A549 (cell line): ENCODE measurements at regions not wholly inside any gene's neighbourhood (a gene's known extent, or its start where the extent isn't known, plus 50 kb on each side); places are given as distances from the start of the nearest gene placed in this dataset.

Experiments used
- ATAC-seq, 2 experiments: fragments of 200-7000 bp in 1 of 2; fragments of >200 bp in 1 of 2; cut with Nextera tagmentation in 1 of 2; cut with Tn5 transposase in 1 of 2; 3 replicates each; pipeline versions ENCODE4 v1.8.0 to v1.9.1; 2018 to 2020; ENCODE audit warnings: mild to moderate bottlenecking in 1 of 2, moderate library complexity in 1 of 2
- CTCF ChIA-PET: fragments of 300-600 bp; sonication (Branson Sonifier 250); formaldehyde crosslinking; extraction: SDS; loops from one replicate; lab custom pipeline; 2021; ENCODE audit warnings: antibody characterized with exemption, inconsistent platforms; lab: Yijun Ruan, JAX
- POLR2A ChIA-PET: fragments of 350-600 bp; formaldehyde crosslinking; extraction: SDS; loops from one replicate; lab custom pipeline; 2021; ENCODE audit warnings: antibody characterized with exemption, inconsistent platforms; lab: Yijun Ruan, JAX
- DNase-seq, 2 experiments: peaks; one replicate each; pipeline versions ENCODE4 v3.0.0 to v3.0.0-alpha.2; 2011 to 2016; ENCODE audit warnings: low read depth in 1 of 2, low spot score in 1 of 2
- FAIRE-seq: peaks from 2 replicates; lab custom pipeline; 2011; peaks lifted over from hg19 to GRCh38; lab: Jason Lieb, UNC
- H3K27ac ChIP-seq, 2 experiments: fragments of >200 bp; sonication (Bioruptor Twin); formaldehyde crosslinking; 3 replicates each; pipeline ENCODE4 v1.5.1; 2016 to 2017
- H3K4me1 ChIP-seq: fragments of >200 bp; sonication (Bioruptor Twin); formaldehyde crosslinking; 3 replicates; pipeline ENCODE4 v1.6.1; 2016
- H3K4me2 ChIP-seq: fragments of >200 bp; sonication (Bioruptor Twin); formaldehyde crosslinking; 3 replicates; pipeline ENCODE4 v1.6.1; 2016
- H3K4me3 ChIP-seq: fragments of >200 bp; sonication (Bioruptor Twin); formaldehyde crosslinking; 3 replicates; pipeline ENCODE4 v1.5.1; 2016
- H3K9me3 ChIP-seq: fragments of >200 bp; sonication (Bioruptor Twin); formaldehyde crosslinking; 3 replicates; pipeline ENCODE4 v1.6.1; 2016
- CBX2 ChIP-seq: fragments of 200-600 bp; sonication (generic); IDR thresholded peaks from 2 replicates; pipeline ENCODE4 v1.6.1; 2016; ENCODE audit warnings: low read depth, mild to moderate bottlenecking, borderline replicate concordance
- CBX8 ChIP-seq: fragments of 200-600 bp; sonication (generic); IDR thresholded peaks from 2 replicates; pipeline ENCODE4 v1.6.1; 2016
- CEBPB ChIP-seq, 2 experiments: fragments of >200 bp in 1 of 2; sonication (Bioruptor Twin) in 1 of 2; formaldehyde crosslinking in 1 of 2; IDR thresholded peaks; 2 replicates each; pipeline ENCODE4 v1.6.1; 2012 to 2016
- CHD2 ChIP-seq: fragments of 150-350 bp; IDR thresholded peaks from 2 replicates; pipeline ENCODE4 v1.6.1; 2014; ENCODE audit warnings: low read length; ENCODE audit not compliant: partially characterized antibody
- FOXS1 ChIP-seq: fragments of 250-450 bp; sonication (Bioruptor Pico); IDR thresholded peaks from 2 replicates; pipeline ENCODE4 v1.5.0; 2020; ENCODE audit warnings: mild to moderate bottlenecking, moderate library complexity
- HDAC2 ChIP-seq: fragments of 200-600 bp; sonication (generic); IDR thresholded peaks from 2 replicates; pipeline ENCODE4 v1.6.1; 2016
- HEYL ChIP-seq: fragments of 250-450 bp; sonication (Bioruptor Pico); IDR thresholded peaks from 2 replicates; pipeline ENCODE4 v1.8.0; 2021; ENCODE audit warnings: mild to moderate bottlenecking, moderate library complexity
- HOXB13 ChIP-seq: fragments of 250-450 bp; sonication (Bioruptor Pico); IDR thresholded peaks from 2 replicates; pipeline ENCODE4 v1.5.0; 2020; ENCODE audit warnings: low read depth, mild to moderate bottlenecking, moderate library complexity
- HOXB5 ChIP-seq: fragments of 250-450 bp; sonication (Bioruptor Pico); IDR thresholded peaks from 2 replicates; pipeline ENCODE4 v1.5.0; 2020; ENCODE audit warnings: mild to moderate bottlenecking, moderate library complexity
- JUN ChIP-seq, 2 experiments: fragments of >200 bp; sonication (Bioruptor Twin); formaldehyde crosslinking; IDR thresholded peaks; 2 replicates in 1 of 2; 3 replicates in 1 of 2; pipeline ENCODE4 v1.6.1; 2016 to 2017
- KDM5A ChIP-seq: fragments of 200-600 bp; sonication (generic); IDR thresholded peaks from 2 replicates; pipeline ENCODE4 v1.6.1; 2016; ENCODE audit warnings: antibody characterized with exemption, mild to moderate bottlenecking
- MAFK ChIP-seq: fragments of 450-650 bp; IDR thresholded peaks from 2 replicates; pipeline ENCODE4 v1.6.1; 2014; ENCODE audit not compliant: partially characterized antibody
- MAZ ChIP-seq: fragments of 150-350 bp; IDR thresholded peaks from 2 replicates; pipeline ENCODE4 v1.6.1; 2014; ENCODE audit warnings: antibody characterized with exemption, low read depth, low read length, borderline replicate concordance
- NPAS2 ChIP-seq: fragments of 250-450 bp; sonication (Bioruptor Pico); IDR thresholded peaks from 2 replicates; pipeline ENCODE4 v1.8.0; 2022; ENCODE audit warnings: mild to moderate bottlenecking, moderate library complexity, borderline replicate concordance
- PHF8 ChIP-seq: fragments of 200-600 bp; sonication (generic); IDR thresholded peaks from 2 replicates; pipeline ENCODE4 v1.6.1; 2016; ENCODE audit warnings: low read depth, mild to moderate bottlenecking, antibody characterized with exemption, moderate library complexity, borderline replicate concordance
- RFX5 ChIP-seq: fragments of 450-650 bp; IDR thresholded peaks from 2 replicates; pipeline ENCODE4 v1.7.1; 2014; ENCODE audit warnings: antibody characterized with exemption, mild to moderate bottlenecking, moderate library complexity
- SMC3 ChIP-seq: fragments of >200 bp; sonication (Bioruptor Twin); formaldehyde crosslinking; IDR thresholded peaks from 3 replicates; pipeline ENCODE4 v1.6.1; 2018; ENCODE audit warnings: inconsistent platforms
- SREBF2 ChIP-seq: fragments of 450-650 bp; IDR thresholded peaks from 2 replicates; pipeline ENCODE4 v1.6.1; 2014; ENCODE audit warnings: mild to moderate bottlenecking, moderate library complexity
- TP53 ChIP-seq: fragments of 250-450 bp; sonication (Bioruptor Pico); IDR thresholded peaks from 2 replicates; pipeline ENCODE4 v1.5.0; 2021; ENCODE audit warnings: mild to moderate bottlenecking, moderate library complexity
- ZC3H11A ChIP-seq: fragments of 450-650 bp; IDR thresholded peaks from 2 replicates; pipeline ENCODE4 v1.6.1; 2014; ENCODE audit warnings: antibody characterized with exemption, mild to moderate bottlenecking
- WGBS: methylation state at CpG from one replicate; pipeline ENCODE4 v1.1.6; 2017; ENCODE audit errors: missing lambda C conversion rate; 5-methylcytosine and 5-hydroxymethylcytosine counted together
- TF ChIP-seq, protein P1 (sequence below): fragments of >200 bp; sonication (Bioruptor Twin); formaldehyde crosslinking; IDR thresholded peaks from 3 replicates; pipeline ENCODE4 v1.5.1; 2016
- TF ChIP-seq, protein P2 (sequence below): fragments of 250-450 bp; sonication (Bioruptor Pico); IDR thresholded peaks from 2 replicates; pipeline ENCODE4 v1.5.0; 2021; ENCODE audit warnings: mild to moderate bottlenecking, moderate library complexity, borderline replicate concordance
- TF ChIP-seq, protein P3 (sequence below): IDR thresholded peaks from 2 replicates; pipeline ENCODE4 v1.6.1; 2012
- TF ChIP-seq, protein P4 (sequence below): fragments of 200-600 bp; sonication (generic); IDR thresholded peaks from 2 replicates; pipeline ENCODE4 v1.6.1; 2016; ENCODE audit warnings: antibody characterized with exemption, mild to moderate bottlenecking, moderate library complexity
- TF ChIP-seq, protein P5 (sequence below): IDR thresholded peaks from 2 replicates; pipeline ENCODE4 v1.6.1; 2012
- TF ChIP-seq, protein P6 (sequence below): IDR thresholded peaks from 2 replicates; pipeline ENCODE4 v1.6.1; 2012; ENCODE audit warnings: low read depth, borderline replicate concordance

DNA sequence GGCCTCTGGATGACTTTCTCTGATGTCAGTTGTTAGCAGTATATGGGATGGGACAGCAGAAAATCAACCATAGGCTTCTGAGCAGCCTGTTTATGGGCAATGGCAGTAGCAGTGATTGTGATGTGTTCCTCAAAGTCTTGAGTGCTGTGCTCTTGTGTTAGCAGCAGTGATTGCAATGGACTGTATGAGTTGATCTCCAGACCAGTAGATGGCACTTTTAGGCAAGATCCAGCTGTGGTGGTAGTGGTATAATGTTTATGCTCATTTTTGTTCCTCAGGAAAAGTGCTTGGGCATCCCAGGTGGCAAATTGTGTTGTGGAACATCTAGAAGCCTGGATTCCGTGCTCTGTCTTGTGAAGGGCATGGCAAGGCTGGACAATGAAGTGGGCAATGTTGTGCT is 181.6 kb upstream of the SYNCRIP start:
- Histone ChIP-seq H3K4me3 (no peak overlapping the region), H3K9me3 (no peaks in the 10 kb centered on the region), H3K4me1 (no peaks in the 10 kb centered on the region), H3K4me2 (no peak overlapping the region), H3K27ac (no peak overlapping the region)
- no peak for TF ChIP-seq CBX2
- TF ChIP-seq HDAC2, result no peak
- TF ChIP-seq RFX5, result no peak
- TF ChIP-seq NPAS2 (CRISPR knock-in tag), result no peak
- TF ChIP-seq CEBPB (IDR thresholded peaks at IDR 0.05), result no peak
- TF ChIP-seq, protein P1, sequence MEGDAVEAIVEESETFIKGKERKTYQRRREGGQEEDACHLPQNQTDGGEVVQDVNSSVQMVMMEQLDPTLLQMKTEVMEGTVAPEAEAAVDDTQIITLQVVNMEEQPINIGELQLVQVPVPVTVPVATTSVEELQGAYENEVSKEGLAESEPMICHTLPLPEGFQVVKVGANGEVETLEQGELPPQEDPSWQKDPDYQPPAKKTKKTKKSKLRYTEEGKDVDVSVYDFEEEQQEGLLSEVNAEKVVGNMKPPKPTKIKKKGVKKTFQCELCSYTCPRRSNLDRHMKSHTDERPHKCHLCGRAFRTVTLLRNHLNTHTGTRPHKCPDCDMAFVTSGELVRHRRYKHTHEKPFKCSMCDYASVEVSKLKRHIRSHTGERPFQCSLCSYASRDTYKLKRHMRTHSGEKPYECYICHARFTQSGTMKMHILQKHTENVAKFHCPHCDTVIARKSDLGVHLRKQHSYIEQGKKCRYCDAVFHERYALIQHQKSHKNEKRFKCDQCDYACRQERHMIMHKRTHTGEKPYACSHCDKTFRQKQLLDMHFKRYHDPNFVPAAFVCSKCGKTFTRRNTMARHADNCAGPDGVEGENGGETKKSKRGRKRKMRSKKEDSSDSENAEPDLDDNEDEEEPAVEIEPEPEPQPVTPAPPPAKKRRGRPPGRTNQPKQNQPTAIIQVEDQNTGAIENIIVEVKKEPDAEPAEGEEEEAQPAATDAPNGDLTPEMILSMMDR, result no peak
- TF ChIP-seq SMC3, result no peak
- TF ChIP-seq, protein P2, sequence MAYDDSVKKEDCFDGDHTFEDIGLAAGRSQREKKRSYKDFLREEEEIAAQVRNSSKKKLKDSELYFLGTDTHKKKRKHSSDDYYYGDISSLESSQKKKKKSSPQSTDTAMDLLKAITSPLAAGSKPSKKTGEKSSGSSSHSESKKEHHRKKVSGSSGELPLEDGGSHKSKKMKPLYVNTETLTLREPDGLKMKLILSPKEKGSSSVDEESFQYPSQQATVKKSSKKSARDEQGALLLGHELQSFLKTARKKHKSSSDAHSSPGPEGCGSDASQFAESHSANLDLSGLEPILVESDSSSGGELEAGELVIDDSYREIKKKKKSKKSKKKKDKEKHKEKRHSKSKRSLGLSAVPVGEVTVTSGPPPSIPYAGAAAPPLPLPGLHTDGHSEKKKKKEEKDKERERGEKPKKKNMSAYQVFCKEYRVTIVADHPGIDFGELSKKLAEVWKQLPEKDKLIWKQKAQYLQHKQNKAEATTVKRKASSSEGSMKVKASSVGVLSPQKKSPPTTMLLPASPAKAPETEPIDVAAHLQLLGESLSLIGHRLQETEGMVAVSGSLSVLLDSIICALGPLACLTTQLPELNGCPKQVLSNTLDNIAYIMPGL (CRISPR knock-in tag), result no peak
- no peak for TF ChIP-seq CBX8
- no peak for TF ChIP-seq HOXB5
- 0% methylated on average over 1 of the region's 1 CpG for WGBS
- peak in 1 of 2 experiments; percentile 0 for DNase-seq
- ATAC-seq, result no peak
- POLR2A ChIA-PET, result no interaction called here
- no peak for FAIRE-seq
- CTCF ChIA-PET, result no interaction called here

DNA sequence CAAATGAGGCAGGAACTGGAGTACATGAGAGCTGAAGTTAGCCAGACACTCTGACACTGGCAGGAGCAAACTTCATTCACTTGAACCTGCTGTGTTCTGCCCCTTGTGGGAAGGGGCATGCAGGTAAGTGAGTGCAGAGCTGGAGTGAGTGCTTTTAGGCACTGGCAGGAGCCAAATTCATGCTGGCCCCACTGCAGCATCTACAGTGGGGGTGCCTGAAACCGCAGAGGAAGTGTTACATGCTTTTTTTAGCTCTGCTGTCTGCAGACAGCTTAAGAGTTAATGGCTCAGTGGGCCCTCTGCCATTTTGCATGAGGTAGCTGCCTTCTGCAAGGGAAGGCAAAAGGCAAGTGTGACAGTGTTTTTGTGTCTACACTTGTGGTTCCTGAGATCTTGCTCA is 167.9 kb upstream of the SYNCRIP start:
- ChIA-PET POLR2A (no interaction called here), CTCF (interaction anchor here (0.5 kb wide), 1 partner anchor 574 kb away, joined by 3 read pairs; no protein-coding TSS in a partner anchor)
- Histone ChIP-seq H3K4me2 (no peak overlapping the region), H3K4me3 (no peak overlapping the region), H3K4me1 (no peaks in the 10 kb centered on the region), H3K9me3 (no peaks in the 10 kb centered on the region), H3K27ac (no peak overlapping the region)
- ATAC-seq (no peak), FAIRE-seq (no peak), DNase-seq (no peak)
- WGBS, result 0% methylated on average over 1 of the region's 1 CpG
- no peak for TF ChIP-seq CHD2
- no peak for TF ChIP-seq PHF8
- no peak for TF ChIP-seq HEYL
- no peak for TF ChIP-seq HOXB13 (CRISPR knock-in tag)
- TF ChIP-seq KDM5A, result no peak
- no peak for TF ChIP-seq TP53 (CRISPR knock-in tag)
- no peak for TF ChIP-seq MAFK
- TF ChIP-seq, protein P3, sequence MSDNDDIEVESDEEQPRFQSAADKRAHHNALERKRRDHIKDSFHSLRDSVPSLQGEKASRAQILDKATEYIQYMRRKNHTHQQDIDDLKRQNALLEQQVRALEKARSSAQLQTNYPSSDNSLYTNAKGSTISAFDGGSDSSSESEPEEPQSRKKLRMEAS, result no peak
- TF ChIP-seq ZC3H11A, result no peak
- TF ChIP-seq JUN (IDR thresholded peaks at IDR 0.05), result no peak
- TF ChIP-seq RFX5, result no peak
- no peak for TF ChIP-seq CBX2
- TF ChIP-seq NPAS2 (CRISPR knock-in tag), result no peak
- TF ChIP-seq FOXS1, result no peak
- no peak for TF ChIP-seq SREBF2
- TF ChIP-seq, protein P4, sequence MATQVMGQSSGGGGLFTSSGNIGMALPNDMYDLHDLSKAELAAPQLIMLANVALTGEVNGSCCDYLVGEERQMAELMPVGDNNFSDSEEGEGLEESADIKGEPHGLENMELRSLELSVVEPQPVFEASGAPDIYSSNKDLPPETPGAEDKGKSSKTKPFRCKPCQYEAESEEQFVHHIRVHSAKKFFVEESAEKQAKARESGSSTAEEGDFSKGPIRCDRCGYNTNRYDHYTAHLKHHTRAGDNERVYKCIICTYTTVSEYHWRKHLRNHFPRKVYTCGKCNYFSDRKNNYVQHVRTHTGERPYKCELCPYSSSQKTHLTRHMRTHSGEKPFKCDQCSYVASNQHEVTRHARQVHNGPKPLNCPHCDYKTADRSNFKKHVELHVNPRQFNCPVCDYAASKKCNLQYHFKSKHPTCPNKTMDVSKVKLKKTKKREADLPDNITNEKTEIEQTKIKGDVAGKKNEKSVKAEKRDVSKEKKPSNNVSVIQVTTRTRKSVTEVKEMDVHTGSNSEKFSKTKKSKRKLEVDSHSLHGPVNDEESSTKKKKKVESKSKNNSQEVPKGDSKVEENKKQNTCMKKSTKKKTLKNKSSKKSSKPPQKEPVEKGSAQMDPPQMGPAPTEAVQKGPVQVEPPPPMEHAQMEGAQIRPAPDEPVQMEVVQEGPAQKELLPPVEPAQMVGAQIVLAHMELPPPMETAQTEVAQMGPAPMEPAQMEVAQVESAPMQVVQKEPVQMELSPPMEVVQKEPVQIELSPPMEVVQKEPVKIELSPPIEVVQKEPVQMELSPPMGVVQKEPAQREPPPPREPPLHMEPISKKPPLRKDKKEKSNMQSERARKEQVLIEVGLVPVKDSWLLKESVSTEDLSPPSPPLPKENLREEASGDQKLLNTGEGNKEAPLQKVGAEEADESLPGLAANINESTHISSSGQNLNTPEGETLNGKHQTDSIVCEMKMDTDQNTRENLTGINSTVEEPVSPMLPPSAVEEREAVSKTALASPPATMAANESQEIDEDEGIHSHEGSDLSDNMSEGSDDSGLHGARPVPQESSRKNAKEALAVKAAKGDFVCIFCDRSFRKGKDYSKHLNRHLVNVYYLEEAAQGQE, result no peak
- no peak for TF ChIP-seq MAZ
- TF ChIP-seq, protein P5, sequence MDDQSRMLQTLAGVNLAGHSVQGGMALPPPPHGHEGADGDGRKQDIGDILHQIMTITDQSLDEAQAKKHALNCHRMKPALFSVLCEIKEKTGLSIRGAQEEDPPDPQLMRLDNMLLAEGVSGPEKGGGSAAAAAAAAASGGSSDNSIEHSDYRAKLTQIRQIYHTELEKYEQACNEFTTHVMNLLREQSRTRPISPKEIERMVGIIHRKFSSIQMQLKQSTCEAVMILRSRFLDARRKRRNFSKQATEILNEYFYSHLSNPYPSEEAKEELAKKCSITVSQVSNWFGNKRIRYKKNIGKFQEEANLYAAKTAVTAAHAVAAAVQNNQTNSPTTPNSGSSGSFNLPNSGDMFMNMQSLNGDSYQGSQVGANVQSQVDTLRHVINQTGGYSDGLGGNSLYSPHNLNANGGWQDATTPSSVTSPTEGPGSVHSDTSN, result no peak
- TF ChIP-seq, protein P6, sequence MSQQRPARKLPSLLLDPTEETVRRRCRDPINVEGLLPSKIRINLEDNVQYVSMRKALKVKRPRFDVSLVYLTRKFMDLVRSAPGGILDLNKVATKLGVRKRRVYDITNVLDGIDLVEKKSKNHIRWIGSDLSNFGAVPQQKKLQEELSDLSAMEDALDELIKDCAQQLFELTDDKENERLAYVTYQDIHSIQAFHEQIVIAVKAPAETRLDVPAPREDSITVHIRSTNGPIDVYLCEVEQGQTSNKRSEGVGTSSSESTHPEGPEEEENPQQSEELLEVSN, result no peak
